Esophagus muscularis mucosa (tissue), 4 donors: ENCODE measurements at regions not wholly inside any gene's neighbourhood (a gene's known extent, or its start where the extent isn't known, plus 50 kb on each side); places are given as distances from the start of the nearest gene placed in this dataset.

Experiments used
- EP300 ChIP-seq: sonication (generic); formaldehyde crosslinking; IDR thresholded peaks from one replicate; pipeline ENCODE4 v1.6.1; 2017; ENCODE audit warnings: antibody characterized with exemption
- POLR2A ChIP-seq: fragments of 450-650 bp; IDR thresholded peaks from one replicate; pipeline ENCODE4 v1.6.1; 2017; ENCODE audit warnings: antibody characterized with exemption, moderate library complexity, mild to moderate bottlenecking, low read depth
- TF ChIP-seq, protein P1 (sequence below), 3 experiments: fragments of 200-600 bp in 2 of 3; fragments of 450-650 bp in 1 of 3; sonication (generic) in 2 of 3; IDR thresholded peaks; one replicate each; pipeline ENCODE4 v1.5.1; 2017 to 2019; ENCODE audit warnings: antibody characterized with exemption in 3 of 3, mild to moderate bottlenecking in 2 of 3, moderate library complexity in 1 of 3

GRCh38 chr18:7381307-7381706 lies 150.4 kb downstream of the LRRC30 start:
- TF ChIP-seq, protein P1, sequence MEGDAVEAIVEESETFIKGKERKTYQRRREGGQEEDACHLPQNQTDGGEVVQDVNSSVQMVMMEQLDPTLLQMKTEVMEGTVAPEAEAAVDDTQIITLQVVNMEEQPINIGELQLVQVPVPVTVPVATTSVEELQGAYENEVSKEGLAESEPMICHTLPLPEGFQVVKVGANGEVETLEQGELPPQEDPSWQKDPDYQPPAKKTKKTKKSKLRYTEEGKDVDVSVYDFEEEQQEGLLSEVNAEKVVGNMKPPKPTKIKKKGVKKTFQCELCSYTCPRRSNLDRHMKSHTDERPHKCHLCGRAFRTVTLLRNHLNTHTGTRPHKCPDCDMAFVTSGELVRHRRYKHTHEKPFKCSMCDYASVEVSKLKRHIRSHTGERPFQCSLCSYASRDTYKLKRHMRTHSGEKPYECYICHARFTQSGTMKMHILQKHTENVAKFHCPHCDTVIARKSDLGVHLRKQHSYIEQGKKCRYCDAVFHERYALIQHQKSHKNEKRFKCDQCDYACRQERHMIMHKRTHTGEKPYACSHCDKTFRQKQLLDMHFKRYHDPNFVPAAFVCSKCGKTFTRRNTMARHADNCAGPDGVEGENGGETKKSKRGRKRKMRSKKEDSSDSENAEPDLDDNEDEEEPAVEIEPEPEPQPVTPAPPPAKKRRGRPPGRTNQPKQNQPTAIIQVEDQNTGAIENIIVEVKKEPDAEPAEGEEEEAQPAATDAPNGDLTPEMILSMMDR (IDR thresholded peaks at IDR 0.05), result no peak
- TF ChIP-seq EP300, result no peak
- no peak for TF ChIP-seq POLR2A
